OCI-LY3 (cell line): ENCODE measurements at regions not wholly inside any gene's neighbourhood (a gene's known extent, or its start where the extent isn't known, plus 50 kb on each side); places are given as distances from the start of the nearest gene placed in this dataset.

Experiments used
- CTCF ChIP-seq: fragments of 200-600, 300-600 bp; sonication (generic); IDR thresholded peaks from 2 replicates; pipeline ENCODE4 v1.5.1; 2014; ENCODE audit warnings: antibody characterized with exemption, low read length, low read depth
- EZH2phosphoT487 ChIP-seq: fragments of 200-600 bp; shearing (Covaris generic); IDR thresholded peaks from 2 replicates; pipeline ENCODE4 v1.6.1; 2018; ENCODE audit warnings: antibody characterized with exemption, mixed run types, low read depth

GRCh38 chr7:142645777-142646176 lies 103.5 kb upstream of the PRSS1 start:
- TF ChIP-seq CTCF: no peak
- TF ChIP-seq EZH2phosphoT487: no peak
